SK-N-SH (cell line): ENCODE measurements at regions not wholly inside any gene's neighbourhood (a gene's known extent, or its start where the extent isn't known, plus 50 kb on each side); places are given as distances from the start of the nearest gene placed in this dataset.

Experiments
- CTCF ChIA-PET: fragments of 300-600, 350-600 bp; formaldehyde crosslinking; extraction: SDS; loops from one replicate; lab custom pipeline; 2021; lab: Yijun Ruan, JAX
- POLR2A ChIA-PET: fragments of 350-600 bp; sonication (Branson Sonifier 250); formaldehyde crosslinking; extraction: SDS; loops from one replicate; lab custom pipeline; 2020; ENCODE audit warnings: antibody characterized with exemption, inconsistent platforms; lab: Yijun Ruan, JAX
- DNase-seq: peaks from one replicate; pipeline ENCODE4 v3.0.0; 2012
- H2AFZ ChIP-seq: fragments of 200-600 bp; sonication (generic); 2 replicates; pipeline ENCODE4 v1.8.1; 2016; ENCODE audit warnings: antibody characterized with exemption, mild to moderate bottlenecking, low read depth
- H3F3A ChIP-seq: fragments of 200-600 bp; sonication (generic); replicated peaks from 2 replicates; pipeline ENCODE3; 2016; ENCODE audit warnings: antibody characterized with exemption, mild to moderate bottlenecking; ENCODE audit not compliant: insufficient read depth
- H3K27ac ChIP-seq, 2 experiments: fragments of 200-500 bp in 1 of 2; fragments of 200-600 bp in 1 of 2; sonication (Bioruptor generic) in 1 of 2; sonication (generic), shearing (Covaris generic) in 1 of 2; 2 replicates each; pipeline versions ENCODE4 v1.5.1 to v1.6.1; 2014 to 2016; ENCODE audit warnings: low read depth in 2 of 2, inconsistent platforms in 1 of 2, low read length in 1 of 2, mild to moderate bottlenecking in 1 of 2, mixed read lengths in 1 of 2
- H3K27me3 ChIP-seq: fragments of 200-600 bp; sonication (generic), shearing (Covaris generic); 2 replicates; pipeline ENCODE4 v1.6.1; 2016; ENCODE audit warnings: mixed run types; ENCODE audit not compliant: insufficient read depth
- H3K36me3 ChIP-seq, 2 experiments: fragments of 200-500 bp in 1 of 2; fragments of 200-600 bp in 1 of 2; sonication (Bioruptor generic) in 1 of 2; sonication (generic) in 1 of 2; replicated peaks in 1 of 2; 2 replicates each; pipeline versions ENCODE3 to v1.5.1; 2014 to 2016; ENCODE audit warnings: low read length in 1 of 2, mild to moderate bottlenecking in 1 of 2; ENCODE audit not compliant: insufficient read depth in 2 of 2, control insufficient read depth in 1 of 2
- H3K4me1 ChIP-seq, 2 experiments: fragments of 200-500 bp in 1 of 2; fragments of 200-600 bp in 1 of 2; sonication (Bioruptor generic) in 1 of 2; sonication (generic), shearing (Covaris generic) in 1 of 2; 2 replicates each; pipeline versions ENCODE4 v1.5.1 to v1.6.1; 2014 to 2016; ENCODE audit warnings: low read depth in 1 of 2, low read length in 1 of 2, mixed run types in 1 of 2; ENCODE audit not compliant: insufficient read depth in 2 of 2, control insufficient read depth in 1 of 2
- H3K4me2 ChIP-seq: fragments of 200-600 bp; sonication (generic), shearing (Covaris generic); 2 replicates; pipeline ENCODE4 v1.6.1; 2017; ENCODE audit warnings: mixed run types
- H3K4me3 ChIP-seq, 2 experiments: fragments of 200-500 bp in 1 of 2; fragments of 200-600 bp in 1 of 2; sonication (Bioruptor generic) in 1 of 2; sonication (generic), shearing (Covaris generic) in 1 of 2; 2 replicates each; pipeline versions ENCODE4 v1.5.1 to v1.8.1; 2014 to 2016; ENCODE audit warnings: low read depth in 2 of 2, inconsistent platforms in 1 of 2, low read length in 1 of 2, mild to moderate bottlenecking in 1 of 2, mixed read lengths in 1 of 2, moderate library complexity in 1 of 2
- H3K79me2 ChIP-seq: fragments of 200-600 bp; sonication (generic); 2 replicates; pipeline ENCODE4 v1.8.1; 2017; ENCODE audit warnings: mild to moderate bottlenecking; ENCODE audit not compliant: insufficient read depth
- H3K9ac ChIP-seq: fragments of 200-600 bp; sonication (generic); 2 replicates; pipeline ENCODE4 v1.6.1; 2017; ENCODE audit warnings: mixed run types
- H3K9me2 ChIP-seq: fragments of 200-600 bp; sonication (generic); 2 replicates; pipeline ENCODE4 v1.6.1; 2017; ENCODE audit warnings: mixed run types
- H3K9me3 ChIP-seq: fragments of 200-600 bp; sonication (generic); 2 replicates; pipeline ENCODE4 v1.6.1; 2017; ENCODE audit warnings: mixed run types, mild to moderate bottlenecking, moderate library complexity
- H4K20me1 ChIP-seq: fragments of 200-600 bp; sonication (generic); 2 replicates; pipeline ENCODE4 v1.6.1; 2017; ENCODE audit warnings: mild to moderate bottlenecking, mixed run types; ENCODE audit not compliant: insufficient read depth
- ELF1 ChIP-seq: IDR thresholded peaks from 2 replicates; pipeline ENCODE4 v1.4.0; 2012
- FOSL2 ChIP-seq: IDR thresholded peaks from 2 replicates; pipeline ENCODE4 v1.4.0; 2012; ENCODE audit warnings: low read depth, mild to moderate bottlenecking, moderate library complexity, borderline replicate concordance
- FOXM1 ChIP-seq: IDR thresholded peaks from 2 replicates; pipeline ENCODE4 v1.4.0; 2012; ENCODE audit warnings: low read depth, mild to moderate bottlenecking
- GABPA ChIP-seq: IDR thresholded peaks from 2 replicates; pipeline ENCODE4 v1.4.0; 2012; ENCODE audit warnings: low read depth, mild to moderate bottlenecking
- MEF2A ChIP-seq: IDR thresholded peaks from 2 replicates; pipeline ENCODE4 v1.4.0; 2012; ENCODE audit warnings: low read depth, borderline replicate concordance
- NFIC ChIP-seq: IDR thresholded peaks from 2 replicates; pipeline ENCODE4 v1.4.0; 2012; ENCODE audit warnings: borderline replicate concordance
- POLR2AphosphoS5 ChIP-seq: IDR thresholded peaks from 2 replicates; pipeline ENCODE4 v1.6.1; 2012; ENCODE audit warnings: low read depth, low read length
- RAD21 ChIP-seq: IDR thresholded peaks from 2 replicates; pipeline ENCODE4 v1.6.1; 2012; ENCODE audit warnings: mild to moderate bottlenecking, low read length
- RCOR1 ChIP-seq: fragments of 150-350 bp; IDR thresholded peaks from 2 replicates; pipeline ENCODE4 v1.6.1; 2017; ENCODE audit warnings: antibody characterized with exemption, low read length
- SIN3A ChIP-seq: IDR thresholded peaks from 2 replicates; pipeline ENCODE4 v1.6.1; 2012; ENCODE audit warnings: low read depth, mild to moderate bottlenecking, low read length, moderate library complexity, borderline replicate concordance
- TAF1 ChIP-seq: IDR thresholded peaks from 2 replicates; pipeline ENCODE4 v1.6.1; 2012; ENCODE audit warnings: low read depth, mild to moderate bottlenecking, low read length, moderate library complexity, borderline replicate concordance
- TCF12 ChIP-seq: IDR thresholded peaks from 2 replicates; pipeline ENCODE4 v1.4.0; 2012
- TEAD4 ChIP-seq: IDR thresholded peaks from 2 replicates; pipeline ENCODE4 v1.4.0; 2012; ENCODE audit warnings: mild to moderate bottlenecking, borderline replicate concordance; ENCODE audit not compliant: insufficient read depth
- WGBS: methylation state at CpG from one replicate; pipeline ENCODE4 v1.1.6; 2017; ENCODE audit warnings: low lambda C conversion rate; 5-methylcytosine and 5-hydroxymethylcytosine counted together
- TF ChIP-seq, protein P1 (sequence below): fragments of 150-350 bp; IDR thresholded peaks from 2 replicates; pipeline ENCODE4 v1.6.1; 2016; ENCODE audit warnings: mild to moderate bottlenecking, low read depth, low read length
- TF ChIP-seq, protein P2 (sequence below): IDR thresholded peaks from 2 replicates; pipeline ENCODE4; 2012
- TF ChIP-seq, protein P3 (sequence below): IDR thresholded peaks from 2 replicates; pipeline ENCODE4 v1.6.1; 2012; ENCODE audit warnings: mild to moderate bottlenecking, low read depth, low read length, moderate library complexity
- TF ChIP-seq, protein P4 (sequence below): fragments of 200-600 bp; sonication (generic); IDR thresholded peaks from 2 replicates; pipeline ENCODE4 v1.6.1; 2017; ENCODE audit warnings: antibody characterized with exemption, mild to moderate bottlenecking, moderate library complexity
- TF ChIP-seq, protein P5 (sequence below): IDR thresholded peaks from 2 replicates; pipeline ENCODE4 v1.4.0; 2012; ENCODE audit warnings: low read depth, borderline replicate concordance

DNA sequence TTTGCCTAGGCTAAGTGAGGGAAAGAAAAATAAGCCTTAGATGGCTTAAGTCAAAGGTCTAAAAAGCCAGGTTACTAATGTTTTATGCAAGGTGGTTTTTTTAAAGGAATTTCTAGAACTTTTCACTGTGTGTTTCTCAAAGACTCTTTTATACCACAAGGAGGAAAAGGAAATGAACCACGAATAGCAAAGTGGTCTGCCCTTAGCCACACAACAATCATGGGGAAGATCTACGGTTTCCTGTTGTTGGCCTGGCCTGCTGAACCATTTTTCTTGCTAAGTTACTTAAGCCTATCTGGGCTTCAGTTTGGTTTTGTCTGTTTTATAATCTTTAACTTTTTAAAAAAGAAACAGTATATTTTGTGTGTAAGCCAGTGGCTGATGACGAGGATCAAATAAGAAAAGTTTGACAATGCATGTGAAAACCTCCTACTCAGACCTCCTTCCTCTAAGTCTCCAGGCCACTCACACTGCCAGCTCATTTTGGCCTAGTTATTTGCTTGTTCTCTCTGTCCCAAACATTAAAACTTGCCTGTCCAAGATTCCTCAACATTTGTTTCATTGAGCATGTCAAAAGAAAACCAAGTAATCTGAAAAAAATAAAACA is 56.7 kb upstream of the COL25A1 start:
- Histone ChIP-seq H3K4me3 (no peak overlapping the region), H3K79me2 (no peaks in the 10 kb centered on the region), H3K9me3 (no peaks in the 10 kb centered on the region), H3K9ac (no peak overlapping the region), H2AFZ (no peak overlapping the region), H3K27me3 (peaks cover 4% of the 10 kb centered on the region; the same call in 1 of the 2 replicates), H3K9me2 (no peaks in the 10 kb centered on the region), H3K27ac (no peak overlapping the region), H4K20me1 (no peaks in the 10 kb centered on the region), H3K4me1 (no peaks in the 10 kb centered on the region), H3K4me2 (no peak overlapping the region), H3F3A (no peaks in the 10 kb centered on the region), H3K36me3 (no peaks in the 10 kb centered on the region)
- ChIA-PET POLR2A (no interaction called here), CTCF (no interaction called here)
- 12% methylated on average over 3 of the region's 3 CpGs for WGBS
- no peak for DNase-seq
- TF ChIP-seq FOXM1, result no peak

DNA sequence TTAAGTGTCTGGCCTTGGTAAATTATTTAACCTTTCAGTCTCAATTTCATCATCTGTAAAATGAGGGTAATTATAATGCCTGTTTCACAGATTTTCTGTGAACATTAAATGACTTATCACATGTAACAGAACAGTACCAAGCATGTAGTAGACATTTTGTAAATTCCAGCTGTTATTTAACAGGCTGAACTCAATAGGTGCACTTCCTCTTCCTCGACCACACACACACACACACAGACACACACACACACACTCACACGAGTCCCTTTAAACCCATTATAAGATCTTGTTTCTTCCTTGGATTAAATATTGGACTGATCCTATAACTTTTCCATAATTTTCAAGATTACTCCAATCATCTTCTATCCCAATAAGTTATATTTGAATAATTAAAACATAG is 53.4 kb upstream of the COL25A1 start:
- Histone ChIP-seq H3K4me1 (no peaks in the 10 kb centered on the region), H3K79me2 (no peaks in the 10 kb centered on the region), H3K9me2 (no peaks in the 10 kb centered on the region), H3K27me3 (peaks cover under 1% of the 10 kb centered on the region; the same call in 1 of the 2 replicates), H4K20me1 (no peaks in the 10 kb centered on the region), H3F3A (no peaks in the 10 kb centered on the region), H3K36me3 (no peaks in the 10 kb centered on the region), H3K9me3 (no peaks in the 10 kb centered on the region), H2AFZ (no peak overlapping the region), H3K9ac (no peak overlapping the region), H3K27ac (no peak overlapping the region), H3K4me2 (no peak overlapping the region), H3K4me3 (no peak overlapping the region)
- WGBS, result 0% methylated on average over 2 of the region's 2 CpGs
- CTCF ChIA-PET, result no interaction called here
- POLR2A ChIA-PET, result no interaction called here
- DNase-seq, result no peak
- TF ChIP-seq, protein P1, sequence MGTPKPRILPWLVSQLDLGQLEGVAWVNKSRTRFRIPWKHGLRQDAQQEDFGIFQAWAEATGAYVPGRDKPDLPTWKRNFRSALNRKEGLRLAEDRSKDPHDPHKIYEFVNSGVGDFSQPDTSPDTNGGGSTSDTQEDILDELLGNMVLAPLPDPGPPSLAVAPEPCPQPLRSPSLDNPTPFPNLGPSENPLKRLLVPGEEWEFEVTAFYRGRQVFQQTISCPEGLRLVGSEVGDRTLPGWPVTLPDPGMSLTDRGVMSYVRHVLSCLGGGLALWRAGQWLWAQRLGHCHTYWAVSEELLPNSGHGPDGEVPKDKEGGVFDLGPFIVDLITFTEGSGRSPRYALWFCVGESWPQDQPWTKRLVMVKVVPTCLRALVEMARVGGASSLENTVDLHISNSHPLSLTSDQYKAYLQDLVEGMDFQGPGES, result no peak
- TF ChIP-seq TCF12, result no peak
- TF ChIP-seq FOSL2, result no peak
- TF ChIP-seq, protein P2, sequence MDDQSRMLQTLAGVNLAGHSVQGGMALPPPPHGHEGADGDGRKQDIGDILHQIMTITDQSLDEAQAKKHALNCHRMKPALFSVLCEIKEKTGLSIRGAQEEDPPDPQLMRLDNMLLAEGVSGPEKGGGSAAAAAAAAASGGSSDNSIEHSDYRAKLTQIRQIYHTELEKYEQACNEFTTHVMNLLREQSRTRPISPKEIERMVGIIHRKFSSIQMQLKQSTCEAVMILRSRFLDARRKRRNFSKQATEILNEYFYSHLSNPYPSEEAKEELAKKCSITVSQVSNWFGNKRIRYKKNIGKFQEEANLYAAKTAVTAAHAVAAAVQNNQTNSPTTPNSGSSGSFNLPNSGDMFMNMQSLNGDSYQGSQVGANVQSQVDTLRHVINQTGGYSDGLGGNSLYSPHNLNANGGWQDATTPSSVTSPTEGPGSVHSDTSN, result no peak
- TF ChIP-seq, protein P3, sequence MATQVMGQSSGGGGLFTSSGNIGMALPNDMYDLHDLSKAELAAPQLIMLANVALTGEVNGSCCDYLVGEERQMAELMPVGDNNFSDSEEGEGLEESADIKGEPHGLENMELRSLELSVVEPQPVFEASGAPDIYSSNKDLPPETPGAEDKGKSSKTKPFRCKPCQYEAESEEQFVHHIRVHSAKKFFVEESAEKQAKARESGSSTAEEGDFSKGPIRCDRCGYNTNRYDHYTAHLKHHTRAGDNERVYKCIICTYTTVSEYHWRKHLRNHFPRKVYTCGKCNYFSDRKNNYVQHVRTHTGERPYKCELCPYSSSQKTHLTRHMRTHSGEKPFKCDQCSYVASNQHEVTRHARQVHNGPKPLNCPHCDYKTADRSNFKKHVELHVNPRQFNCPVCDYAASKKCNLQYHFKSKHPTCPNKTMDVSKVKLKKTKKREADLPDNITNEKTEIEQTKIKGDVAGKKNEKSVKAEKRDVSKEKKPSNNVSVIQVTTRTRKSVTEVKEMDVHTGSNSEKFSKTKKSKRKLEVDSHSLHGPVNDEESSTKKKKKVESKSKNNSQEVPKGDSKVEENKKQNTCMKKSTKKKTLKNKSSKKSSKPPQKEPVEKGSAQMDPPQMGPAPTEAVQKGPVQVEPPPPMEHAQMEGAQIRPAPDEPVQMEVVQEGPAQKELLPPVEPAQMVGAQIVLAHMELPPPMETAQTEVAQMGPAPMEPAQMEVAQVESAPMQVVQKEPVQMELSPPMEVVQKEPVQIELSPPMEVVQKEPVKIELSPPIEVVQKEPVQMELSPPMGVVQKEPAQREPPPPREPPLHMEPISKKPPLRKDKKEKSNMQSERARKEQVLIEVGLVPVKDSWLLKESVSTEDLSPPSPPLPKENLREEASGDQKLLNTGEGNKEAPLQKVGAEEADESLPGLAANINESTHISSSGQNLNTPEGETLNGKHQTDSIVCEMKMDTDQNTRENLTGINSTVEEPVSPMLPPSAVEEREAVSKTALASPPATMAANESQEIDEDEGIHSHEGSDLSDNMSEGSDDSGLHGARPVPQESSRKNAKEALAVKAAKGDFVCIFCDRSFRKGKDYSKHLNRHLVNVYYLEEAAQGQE, result no peak
- TF ChIP-seq, protein P4, sequence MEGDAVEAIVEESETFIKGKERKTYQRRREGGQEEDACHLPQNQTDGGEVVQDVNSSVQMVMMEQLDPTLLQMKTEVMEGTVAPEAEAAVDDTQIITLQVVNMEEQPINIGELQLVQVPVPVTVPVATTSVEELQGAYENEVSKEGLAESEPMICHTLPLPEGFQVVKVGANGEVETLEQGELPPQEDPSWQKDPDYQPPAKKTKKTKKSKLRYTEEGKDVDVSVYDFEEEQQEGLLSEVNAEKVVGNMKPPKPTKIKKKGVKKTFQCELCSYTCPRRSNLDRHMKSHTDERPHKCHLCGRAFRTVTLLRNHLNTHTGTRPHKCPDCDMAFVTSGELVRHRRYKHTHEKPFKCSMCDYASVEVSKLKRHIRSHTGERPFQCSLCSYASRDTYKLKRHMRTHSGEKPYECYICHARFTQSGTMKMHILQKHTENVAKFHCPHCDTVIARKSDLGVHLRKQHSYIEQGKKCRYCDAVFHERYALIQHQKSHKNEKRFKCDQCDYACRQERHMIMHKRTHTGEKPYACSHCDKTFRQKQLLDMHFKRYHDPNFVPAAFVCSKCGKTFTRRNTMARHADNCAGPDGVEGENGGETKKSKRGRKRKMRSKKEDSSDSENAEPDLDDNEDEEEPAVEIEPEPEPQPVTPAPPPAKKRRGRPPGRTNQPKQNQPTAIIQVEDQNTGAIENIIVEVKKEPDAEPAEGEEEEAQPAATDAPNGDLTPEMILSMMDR, result no peak
- TF ChIP-seq RCOR1, result no peak
- TF ChIP-seq POLR2AphosphoS5, result no peak
- TF ChIP-seq RAD21, result no peak
- no peak for TF ChIP-seq TAF1
- no peak for TF ChIP-seq SIN3A
- TF ChIP-seq, protein P5, sequence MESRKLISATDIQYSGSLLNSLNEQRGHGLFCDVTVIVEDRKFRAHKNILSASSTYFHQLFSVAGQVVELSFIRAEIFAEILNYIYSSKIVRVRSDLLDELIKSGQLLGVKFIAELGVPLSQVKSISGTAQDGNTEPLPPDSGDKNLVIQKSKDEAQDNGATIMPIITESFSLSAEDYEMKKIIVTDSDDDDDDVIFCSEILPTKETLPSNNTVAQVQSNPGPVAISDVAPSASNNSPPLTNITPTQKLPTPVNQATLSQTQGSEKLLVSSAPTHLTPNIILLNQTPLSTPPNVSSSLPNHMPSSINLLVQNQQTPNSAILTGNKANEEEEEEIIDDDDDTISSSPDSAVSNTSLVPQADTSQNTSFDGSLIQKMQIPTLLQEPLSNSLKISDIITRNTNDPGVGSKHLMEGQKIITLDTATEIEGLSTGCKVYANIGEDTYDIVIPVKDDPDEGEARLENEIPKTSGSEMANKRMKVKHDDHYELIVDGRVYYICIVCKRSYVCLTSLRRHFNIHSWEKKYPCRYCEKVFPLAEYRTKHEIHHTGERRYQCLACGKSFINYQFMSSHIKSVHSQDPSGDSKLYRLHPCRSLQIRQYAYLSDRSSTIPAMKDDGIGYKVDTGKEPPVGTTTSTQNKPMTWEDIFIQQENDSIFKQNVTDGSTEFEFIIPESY, result no peak
- no peak for TF ChIP-seq MEF2A
- no peak for TF ChIP-seq ELF1
- TF ChIP-seq TEAD4, result no peak
- TF ChIP-seq GABPA, result no peak
- TF ChIP-seq NFIC, result no peak
- TF ChIP-seq, all 33 proteins: peak for 0
